GM19395 (cell line): ENCODE measurements at regions not wholly inside any gene's neighbourhood (a gene's known extent, or its start where the extent isn't known, plus 50 kb on each side); places are given as distances from the start of the nearest gene placed in this dataset.

Experiments
- ATAC-seq: cut with Tn5 transposase; IDR thresholded peaks from one replicate; pipeline ENCODE4 v1.9.1; 2021; ENCODE audit warnings: mild to moderate bottlenecking, moderate library complexity; ENCODE audit not compliant: unreplicated experiment

DNA sequence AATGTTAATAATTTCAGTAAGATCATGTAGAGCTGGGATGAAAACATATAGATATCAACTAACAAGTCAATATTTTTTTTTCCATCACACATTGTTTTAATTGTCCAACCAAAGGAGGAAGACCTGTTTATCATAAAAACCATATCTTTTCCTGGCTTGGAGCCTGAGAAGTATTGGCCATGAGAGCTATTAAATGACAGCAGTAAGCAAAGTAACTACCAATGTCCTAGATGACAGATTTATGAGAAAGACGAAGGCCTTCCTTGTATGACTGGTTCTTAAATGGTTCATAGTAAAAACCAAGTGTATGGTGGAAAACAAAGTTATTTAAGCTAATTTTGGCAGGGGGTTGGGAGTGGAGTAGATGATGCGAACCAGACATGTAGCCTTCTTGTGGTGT lies 1147.1 kb upstream of the TENM4 start:
- ATAC-seq = no peak

DNA sequence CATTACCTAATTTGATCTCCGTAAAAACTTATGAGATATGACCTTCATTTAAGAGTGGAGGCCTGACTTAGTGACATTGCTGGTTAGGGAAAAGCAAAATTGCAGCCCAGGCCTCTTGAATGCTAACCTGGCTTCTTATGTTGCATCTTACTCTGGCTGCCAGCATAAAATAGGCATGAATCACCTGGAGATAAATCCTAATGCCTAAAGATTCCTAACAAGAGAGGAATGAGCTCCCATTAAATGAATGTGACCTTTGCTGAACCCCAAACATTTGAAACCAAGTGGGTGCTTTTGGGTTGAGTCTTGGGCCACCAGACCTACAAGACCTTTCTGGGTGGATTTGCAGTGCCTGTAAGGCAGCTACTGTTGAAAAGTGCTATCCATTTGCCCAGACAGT lies 1145.6 kb upstream of the TENM4 start:
- ATAC-seq = no peak

DNA sequence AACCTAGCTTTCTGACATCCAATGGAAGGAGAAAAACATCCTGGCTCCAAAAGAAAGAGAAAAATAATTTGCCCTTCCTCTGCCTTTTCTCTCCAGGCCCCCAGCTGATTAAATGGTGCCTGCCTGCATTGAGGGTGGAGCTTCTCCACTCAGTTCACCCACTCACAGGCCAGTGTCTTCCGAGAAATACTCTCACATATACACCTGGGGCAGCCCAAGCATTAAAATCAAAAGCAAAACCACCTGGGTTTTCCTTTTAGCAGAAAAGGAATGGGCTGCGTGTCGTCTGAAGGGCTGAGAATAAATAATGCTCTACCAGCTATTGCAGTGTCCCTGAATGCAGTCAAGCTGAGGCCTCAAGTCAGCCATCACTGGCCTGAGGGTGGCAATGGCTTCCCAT lies 1143.8 kb upstream of the TENM4 start:
- ATAC-seq = no peak

DNA sequence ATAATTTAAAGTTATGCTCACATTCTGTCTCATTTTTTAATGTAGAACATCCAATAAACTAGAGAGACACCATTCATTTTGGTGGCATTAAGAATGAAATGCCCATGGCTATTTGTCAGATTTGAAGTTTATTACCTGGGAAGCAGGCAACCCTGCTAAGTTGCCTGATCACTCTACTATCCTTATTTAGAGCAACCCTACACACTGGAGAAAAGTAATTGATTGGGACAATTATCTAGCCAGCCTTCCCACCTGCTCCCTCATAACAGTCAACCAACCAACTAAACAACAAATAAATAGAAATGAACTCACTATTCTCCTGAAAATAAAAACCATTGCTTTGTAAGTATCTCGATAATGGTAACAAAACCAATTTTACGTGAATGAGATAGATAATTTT lies 1129.0 kb upstream of the TENM4 start:
- no peak for ATAC-seq

DNA sequence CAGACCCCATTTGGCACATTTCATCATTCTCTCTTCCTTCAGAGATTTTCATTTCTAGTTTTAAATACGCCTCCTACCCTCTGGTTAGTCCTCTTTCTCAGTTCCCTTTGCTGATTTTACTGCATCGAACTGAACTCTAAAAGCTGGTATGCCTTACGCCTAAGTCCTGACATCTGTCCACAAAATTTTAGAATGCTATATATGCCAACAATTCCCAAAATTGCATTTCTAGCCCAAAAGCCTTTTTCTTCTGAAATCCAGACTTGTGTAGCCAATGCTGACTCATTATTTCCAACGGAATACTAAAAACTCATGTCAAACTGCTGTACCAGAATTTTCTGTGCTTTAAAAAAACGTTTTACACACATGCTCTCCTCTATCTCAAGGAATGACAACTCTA lies 1124.4 kb upstream of the TENM4 start:
- ATAC-seq = no peak

DNA sequence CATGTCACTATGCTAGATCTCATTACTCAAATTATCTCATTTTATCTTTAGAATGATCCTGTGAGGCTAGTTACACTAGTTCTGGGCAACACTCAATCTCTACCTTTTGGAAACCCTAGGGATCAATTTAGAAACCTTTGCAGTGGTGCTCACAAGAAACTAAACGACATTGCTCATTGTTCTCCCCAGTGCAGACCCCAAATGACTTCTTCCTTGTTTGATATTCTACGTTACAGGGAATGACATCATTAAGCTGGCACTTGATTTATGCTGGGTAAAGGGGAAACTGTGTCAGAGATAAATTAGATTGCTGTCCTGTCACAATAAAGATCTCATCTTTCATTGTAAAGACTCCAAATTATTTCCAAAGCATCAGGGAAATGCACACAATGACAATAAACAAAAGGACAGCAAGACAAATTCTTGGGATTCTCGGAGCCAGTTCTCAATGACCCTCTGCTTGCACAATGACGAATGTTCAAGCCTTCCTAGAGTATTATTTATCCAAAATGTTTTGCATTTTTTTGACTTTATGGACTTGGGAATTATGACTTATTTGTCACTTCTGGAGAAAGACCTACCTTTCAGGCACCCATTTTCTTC lies 1121.8 kb upstream of the TENM4 start:
- no peak for ATAC-seq

DNA sequence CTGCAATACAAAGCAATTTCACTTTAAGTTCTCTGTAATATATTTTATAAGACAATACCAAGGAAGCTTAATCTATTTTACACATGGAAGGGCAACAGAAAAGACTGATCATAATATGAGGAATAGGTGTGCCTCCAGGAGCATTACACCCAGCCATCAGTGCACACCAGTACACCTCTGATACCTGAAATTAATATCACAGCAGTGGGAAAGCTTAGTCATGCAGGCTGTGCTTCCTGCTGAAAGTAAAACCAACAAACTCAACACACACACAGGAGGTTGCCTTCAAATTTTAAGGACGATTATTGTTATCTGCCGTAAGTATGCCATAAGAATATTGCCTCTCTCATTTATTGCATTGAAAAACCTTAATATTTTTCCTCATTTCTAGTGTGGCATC lies 1119.1 kb upstream of the TENM4 start:
- no peak for ATAC-seq

DNA sequence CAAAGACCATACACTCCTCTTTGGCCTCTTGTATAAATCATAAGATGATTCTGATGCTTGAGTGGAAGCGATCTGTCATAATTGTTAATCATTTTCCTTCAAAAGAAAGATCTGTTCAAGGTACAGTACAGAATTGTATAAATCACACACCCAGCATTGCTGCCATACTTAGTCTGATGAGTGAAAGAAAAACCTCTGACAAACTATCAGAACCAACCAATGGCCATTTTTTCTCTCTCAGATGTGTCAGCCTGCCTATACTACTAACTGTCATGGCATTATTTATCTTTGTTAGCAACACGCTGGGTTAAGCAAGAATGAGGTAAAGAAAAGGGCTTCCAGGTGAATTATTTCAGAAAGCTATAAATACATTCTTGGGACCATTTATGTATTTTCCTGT lies 1112.7 kb upstream of the TENM4 start:
- no peak for ATAC-seq

DNA sequence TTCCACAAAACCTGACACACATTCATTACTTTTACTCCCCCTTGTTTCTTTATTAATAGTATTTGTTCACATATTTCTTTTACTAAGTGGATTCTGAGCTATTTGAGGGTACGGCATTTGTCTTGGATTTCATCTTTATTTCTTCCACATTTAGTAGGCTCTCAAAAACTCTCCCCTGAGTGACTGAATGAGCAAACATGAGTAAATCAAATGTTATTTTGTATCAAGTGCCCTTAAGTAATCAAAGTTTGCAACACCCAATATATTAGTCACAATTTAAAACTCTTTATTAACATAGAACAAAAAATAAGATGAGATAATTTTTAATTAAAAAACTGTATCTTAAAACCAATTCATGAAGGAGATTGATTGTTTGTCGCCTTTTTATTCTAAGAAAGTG lies 1101.9 kb upstream of the TENM4 start:
- no peak for ATAC-seq

DNA sequence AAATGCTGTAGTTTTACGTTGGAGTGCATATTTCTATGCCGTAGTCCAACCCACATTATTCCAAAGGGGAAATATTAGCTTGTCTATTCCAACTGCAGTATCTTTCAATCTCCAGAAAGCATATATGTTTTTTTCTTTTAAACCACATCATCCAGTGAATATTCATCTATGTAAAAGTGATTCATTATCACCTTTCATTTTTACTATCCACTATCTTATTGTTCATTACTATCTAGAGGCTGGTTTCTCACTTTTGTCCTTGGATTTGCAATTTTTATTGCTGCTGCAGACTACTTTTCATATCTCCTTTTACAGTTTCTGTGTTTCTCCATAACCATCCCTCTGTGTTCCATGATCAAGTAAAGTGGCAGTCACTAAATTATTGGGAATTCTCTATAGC lies 1097.2 kb upstream of the TENM4 start:
- ATAC-seq = no peak

DNA sequence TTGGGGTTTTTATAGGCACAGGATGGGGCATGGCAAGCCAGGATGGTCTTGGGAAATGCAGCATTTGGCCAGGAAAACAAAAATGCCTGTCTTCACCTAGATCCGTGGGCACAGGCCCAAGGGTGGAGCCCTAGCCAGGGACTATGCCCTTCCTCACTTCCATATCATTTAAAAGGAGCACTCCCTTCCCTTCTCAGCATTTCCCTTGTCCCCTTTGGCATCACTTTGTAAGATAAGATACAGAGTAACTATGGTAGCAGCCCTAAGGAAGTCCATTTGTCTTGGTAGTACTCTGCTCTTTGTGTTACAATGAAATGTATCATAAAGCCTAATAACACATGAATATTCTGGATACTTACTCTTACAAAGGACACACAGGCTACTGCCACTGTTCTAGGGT lies 1092.6 kb upstream of the TENM4 start:
- no peak for ATAC-seq

DNA sequence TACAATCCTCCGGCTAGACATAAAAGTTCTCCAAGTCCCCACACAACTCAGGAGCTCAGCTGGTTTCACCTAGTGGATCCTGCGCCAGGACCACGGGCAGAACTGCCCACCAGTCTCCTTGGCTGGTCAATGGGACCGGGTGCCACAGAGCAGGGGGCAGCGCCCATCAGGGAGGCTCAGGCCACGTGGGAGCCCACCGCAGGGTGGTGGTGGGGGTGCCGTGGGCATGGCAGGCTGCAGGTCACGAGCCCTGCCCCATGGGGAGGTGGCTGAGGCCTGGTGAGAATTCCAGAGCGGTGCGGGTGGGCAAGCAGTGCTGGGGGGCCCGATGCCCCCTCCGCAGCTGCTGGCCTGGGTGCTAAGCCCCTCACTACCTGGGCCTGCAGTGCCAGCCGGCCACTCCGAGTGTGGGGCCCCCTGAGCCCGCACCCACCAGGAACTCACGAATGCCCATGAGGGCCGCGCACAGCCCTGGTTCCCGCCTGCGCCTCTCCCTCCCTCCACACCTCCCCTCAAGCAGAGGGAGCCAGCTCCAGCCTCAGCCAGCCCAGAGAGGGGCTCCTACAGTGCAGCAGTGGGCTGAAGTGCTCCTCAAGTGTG lies 1091.9 kb upstream of the TENM4 start:
- ATAC-seq = no peak

DNA sequence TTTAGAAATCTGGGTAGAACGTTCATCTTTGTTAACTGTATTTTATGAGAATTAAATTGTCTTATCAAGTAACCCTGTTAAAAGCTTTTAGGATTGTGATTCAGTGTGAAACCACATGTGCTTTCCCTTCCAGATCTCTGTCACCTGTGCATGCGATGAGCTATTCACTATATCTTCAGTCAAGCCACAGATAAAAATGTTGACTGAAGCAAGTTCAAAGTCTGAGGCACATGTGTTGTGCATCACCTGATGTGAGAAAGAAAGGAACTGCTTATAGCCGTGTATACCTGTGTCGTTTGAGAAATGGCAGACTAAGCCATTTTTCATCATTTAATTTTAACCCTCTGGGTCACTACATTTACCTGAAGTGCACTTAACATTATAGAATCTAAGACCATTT lies 1088.9 kb upstream of the TENM4 start:
- ATAC-seq = no peak

DNA sequence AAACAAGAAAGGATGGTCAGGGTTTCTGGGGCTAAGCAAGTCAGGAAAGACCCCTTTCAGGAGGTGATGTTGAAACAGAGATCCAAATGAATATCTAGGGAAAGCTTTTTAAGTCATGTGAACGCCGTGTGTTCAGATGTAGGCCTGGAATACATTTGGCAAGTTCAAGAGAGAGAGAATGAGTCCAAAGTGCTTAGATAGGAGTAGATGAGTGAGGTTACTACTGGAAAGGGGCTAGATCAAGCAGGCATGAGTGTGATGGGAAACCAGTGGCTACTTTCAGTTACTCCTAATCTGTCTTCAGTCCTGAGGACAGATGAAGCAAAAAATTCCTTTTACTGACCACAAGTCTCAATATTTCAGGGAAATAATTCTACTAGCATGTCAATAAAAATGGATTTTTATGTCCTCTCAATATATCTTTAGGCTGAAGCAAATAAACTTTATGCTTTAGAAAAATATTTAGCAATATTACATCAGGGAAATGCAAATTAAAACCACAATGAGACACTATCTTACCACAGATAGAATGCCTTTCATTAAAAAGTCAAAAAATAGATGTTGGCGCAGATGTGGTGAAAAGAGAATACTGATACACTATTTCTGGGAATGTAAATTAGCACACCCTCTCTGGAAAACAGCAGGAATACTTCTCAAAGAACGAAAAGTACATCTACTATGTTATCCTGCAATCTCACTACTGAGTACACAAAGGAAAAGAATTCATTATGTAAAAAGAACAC lies 1085.0 kb upstream of the TENM4 start:
- ATAC-seq = no peak

DNA sequence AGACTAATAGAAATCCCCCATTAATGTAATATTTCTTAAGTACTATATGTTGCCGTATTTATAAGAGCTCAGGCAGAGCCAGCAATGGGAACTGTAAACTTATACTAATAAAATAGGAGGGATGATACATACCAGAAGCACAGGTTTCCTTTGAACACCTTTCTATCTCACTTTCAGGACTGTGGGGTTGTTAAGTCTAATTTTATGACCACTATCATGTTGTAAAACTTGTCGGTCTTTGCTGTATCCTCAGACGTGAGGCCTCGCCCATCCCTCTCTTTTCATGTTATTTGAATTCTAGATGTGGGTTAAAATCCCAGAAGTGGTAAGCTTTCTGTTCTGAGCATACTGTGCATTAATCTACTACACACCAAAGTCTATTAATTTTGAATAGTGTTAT lies 1083.5 kb upstream of the TENM4 start:
- ATAC-seq = no peak

DNA sequence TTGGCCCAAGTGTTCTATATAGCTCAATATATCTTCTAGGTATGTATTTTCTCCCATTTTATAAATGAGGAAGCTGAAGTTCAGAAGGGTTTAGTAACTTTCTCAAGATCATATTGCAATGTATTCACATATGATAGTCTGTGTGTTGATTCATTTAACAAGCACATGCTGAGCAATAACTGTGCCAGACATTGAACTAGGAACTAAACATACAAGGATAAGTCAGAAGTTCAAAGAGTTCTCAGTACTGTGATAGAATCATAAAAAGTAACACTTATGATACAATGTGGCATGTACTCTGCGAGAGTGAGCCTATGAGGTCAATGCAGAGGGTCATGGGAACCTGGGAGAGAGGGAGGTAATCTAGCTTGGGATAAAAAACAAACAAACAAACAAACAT lies 1082.2 kb upstream of the TENM4 start:
- ATAC-seq = no peak

DNA sequence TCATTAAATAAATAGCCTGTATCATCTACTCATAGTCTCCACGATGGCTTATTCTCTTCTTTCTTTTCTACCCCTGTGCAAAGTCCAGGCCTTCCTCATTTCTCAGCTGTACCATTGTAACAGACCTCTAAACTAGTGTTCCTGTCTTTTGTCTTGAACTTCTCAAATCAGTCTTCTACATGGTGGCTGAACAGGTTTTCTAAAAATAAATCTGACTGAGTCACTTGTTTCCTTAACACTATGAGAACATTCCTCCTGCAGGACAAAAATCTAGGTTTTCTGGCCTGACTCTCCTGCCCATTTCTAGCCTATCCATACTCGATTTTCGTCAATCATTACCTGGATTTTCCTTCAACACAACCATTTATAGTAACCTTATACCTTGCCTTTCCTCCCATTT lies 1080.8 kb upstream of the TENM4 start:
- ATAC-seq = no peak

DNA sequence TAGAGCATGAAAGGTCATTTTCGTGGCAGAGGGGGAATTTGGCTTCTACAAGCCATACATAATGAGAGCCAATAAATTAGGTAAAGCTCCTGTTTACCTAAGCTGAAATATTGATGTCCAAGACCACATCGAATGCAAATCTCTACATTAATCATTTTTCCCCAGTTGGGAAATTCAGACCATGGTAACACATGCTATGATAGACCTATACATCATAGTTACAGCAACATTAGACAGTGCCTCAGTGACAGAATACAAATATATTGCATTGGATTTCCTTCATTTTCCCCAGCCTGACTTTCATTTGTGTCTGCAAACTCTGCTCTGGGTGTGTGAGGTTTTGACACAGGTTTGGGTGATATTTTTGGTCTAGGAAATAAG lies 1079.7 kb upstream of the TENM4 start:
- ATAC-seq = no peak

DNA sequence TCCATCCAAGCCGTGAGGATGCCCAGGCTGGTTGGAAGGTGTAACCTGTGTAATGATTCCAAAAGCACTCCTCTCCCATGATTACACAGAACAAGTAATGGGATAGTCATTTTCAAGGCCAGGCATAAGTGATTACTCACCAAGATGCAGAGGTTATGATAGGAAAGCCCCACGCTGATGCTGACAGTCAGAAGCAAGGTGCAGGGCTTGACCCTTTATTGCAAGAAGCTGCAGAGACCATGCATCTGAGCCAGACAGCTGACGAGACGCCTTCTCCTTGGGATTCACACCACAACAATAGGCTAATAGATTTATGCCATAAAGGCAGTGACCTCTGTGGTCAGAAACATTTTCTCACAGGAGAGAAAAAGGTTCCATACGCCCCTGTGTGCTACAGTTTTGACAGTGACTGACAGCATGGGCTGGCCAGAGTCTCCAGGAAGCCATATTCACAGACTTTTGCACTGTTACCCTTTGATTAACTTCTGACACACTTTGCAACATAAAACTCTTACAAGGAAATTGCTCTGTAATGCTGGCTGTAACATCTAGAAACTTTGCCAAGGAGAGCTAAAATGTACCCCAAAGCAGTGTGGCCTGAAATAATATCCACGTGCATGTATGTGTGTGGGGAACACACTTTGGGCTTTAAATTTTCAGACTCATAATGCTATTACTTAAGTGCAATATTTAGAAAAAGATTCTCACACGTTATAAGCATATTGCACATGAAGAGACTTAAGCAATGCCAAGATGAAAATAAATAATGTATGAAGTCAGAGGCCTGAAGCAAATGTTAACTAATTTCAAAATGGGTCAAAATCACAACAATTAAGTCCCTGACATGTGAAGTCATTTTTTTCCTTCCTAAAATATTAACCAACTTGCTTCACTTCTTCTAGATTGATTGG lies 1079.0 kb upstream of the TENM4 start:
- no peak for ATAC-seq

DNA sequence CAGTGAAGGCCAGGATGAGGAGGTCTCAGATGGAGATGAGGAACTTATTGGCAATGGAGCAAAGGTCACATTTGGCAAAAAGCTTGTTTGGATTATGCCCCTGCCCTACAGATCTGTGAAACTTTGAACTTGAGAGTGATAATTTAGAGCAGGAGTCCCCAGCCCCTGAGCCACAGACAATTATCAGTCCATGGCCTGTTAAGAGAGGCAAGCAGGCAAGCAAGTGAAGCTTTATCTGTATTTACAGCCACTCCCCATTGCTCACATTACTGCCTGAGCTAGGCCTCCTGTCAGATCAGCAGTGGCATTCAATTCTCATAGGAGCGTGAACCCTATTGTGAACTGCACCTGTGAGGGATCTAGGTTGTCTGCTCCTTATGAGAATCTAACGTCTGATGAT lies 1076.9 kb upstream of the TENM4 start:
- ATAC-seq = no peak

DNA sequence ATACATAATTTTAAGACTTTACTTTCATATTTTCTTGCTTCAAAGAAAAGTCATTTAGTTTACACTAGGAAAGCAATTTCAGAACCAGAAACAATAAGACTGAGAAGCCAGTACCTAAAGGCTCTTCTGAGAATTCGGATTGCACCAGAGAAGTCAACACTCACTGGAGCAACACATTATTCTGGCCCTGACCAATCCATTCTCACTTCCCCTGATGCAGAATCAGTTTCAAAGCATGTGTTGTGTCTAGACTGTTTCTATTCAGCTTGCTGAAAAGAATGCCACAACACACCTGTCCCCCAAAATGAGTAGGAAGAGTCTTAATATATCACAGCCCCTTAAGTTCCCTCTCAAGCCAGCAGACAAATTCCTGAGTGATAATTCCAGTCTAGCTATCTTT lies 1074.3 kb upstream of the TENM4 start:
- ATAC-seq = no peak

DNA sequence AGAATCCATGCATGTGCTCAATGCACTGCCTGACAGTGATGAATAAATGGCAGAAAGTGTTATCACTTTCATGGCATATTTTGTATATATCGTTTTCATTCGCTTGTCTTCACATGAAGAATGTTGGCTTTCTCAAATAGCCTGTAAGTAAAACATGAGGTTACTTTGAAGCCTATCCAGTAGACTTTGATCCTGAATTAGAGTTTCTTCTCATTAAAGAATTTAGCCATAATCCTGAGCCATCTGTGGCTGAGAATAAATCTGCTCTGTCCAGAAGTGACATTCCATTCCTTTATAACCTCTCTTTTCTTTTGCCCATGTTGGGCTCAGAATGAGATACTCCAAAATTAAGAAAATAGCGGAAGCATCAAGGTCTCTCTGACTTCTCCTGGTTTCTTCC lies 1071.7 kb upstream of the TENM4 start:
- no peak for ATAC-seq
